ENCODE measurements at regions not wholly inside any gene's neighbourhood (a gene's known extent, or its start where the extent isn't known, plus 50 kb on each side); places are given as distances from the start of the nearest gene placed in this dataset.

DNA sequence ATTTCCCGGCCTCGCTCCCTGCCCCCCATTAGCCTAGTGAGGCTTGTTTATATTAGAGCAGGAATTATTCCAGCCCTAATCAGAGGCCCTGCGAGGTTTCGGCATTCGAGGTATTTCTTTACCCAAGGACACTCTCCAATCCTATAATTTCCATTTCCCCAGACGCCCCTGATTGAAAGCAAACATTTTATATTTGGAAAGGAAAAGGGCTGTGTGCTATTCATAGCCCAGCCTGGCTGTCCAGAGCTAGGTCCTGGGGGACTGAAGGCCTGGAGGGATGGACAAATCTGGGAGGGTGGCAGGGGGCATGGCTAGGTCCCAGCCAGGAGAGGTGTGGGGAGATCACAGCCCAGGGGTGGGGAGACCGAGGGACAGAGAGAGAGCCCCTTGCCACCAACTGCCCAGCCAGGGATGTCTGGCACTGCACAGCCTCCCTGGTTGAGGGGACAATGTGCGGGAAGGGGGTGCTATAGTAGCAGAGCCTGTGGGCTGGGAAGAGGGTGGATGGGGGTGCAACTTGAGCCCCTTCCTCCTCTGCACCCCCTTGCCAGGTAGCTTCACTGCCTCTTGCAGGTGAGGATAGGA lies 125.1 kb downstream of the BARX1 start:
- Histone ChIP-seq H3K9me3 (no peaks in the 10 kb centered on the region), H3K4me3 (no peak overlapping the region), H3K27me3 (peaks cover 46% of the 10 kb centered on the region), H3K27ac (no peak overlapping the region), H3K4me1 (peaks cover 9% of the 10 kb centered on the region), H3K36me3 (no peaks in the 10 kb centered on the region)
- TF ChIP-seq EP300 (IDR thresholded peaks at IDR 0.05), result no peak
- TF ChIP-seq, protein P1, sequence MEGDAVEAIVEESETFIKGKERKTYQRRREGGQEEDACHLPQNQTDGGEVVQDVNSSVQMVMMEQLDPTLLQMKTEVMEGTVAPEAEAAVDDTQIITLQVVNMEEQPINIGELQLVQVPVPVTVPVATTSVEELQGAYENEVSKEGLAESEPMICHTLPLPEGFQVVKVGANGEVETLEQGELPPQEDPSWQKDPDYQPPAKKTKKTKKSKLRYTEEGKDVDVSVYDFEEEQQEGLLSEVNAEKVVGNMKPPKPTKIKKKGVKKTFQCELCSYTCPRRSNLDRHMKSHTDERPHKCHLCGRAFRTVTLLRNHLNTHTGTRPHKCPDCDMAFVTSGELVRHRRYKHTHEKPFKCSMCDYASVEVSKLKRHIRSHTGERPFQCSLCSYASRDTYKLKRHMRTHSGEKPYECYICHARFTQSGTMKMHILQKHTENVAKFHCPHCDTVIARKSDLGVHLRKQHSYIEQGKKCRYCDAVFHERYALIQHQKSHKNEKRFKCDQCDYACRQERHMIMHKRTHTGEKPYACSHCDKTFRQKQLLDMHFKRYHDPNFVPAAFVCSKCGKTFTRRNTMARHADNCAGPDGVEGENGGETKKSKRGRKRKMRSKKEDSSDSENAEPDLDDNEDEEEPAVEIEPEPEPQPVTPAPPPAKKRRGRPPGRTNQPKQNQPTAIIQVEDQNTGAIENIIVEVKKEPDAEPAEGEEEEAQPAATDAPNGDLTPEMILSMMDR (IDR thresholded peaks at IDR 0.05), result no peak
- TF ChIP-seq POLR2AphosphoS5 (IDR thresholded peaks at IDR 0.05), result no peak
- no peak for TF ChIP-seq POLR2A (IDR thresholded peaks at IDR 0.05)
- 81% methylated on average over 8 of the region's 8 CpGs for WGBS
- DNase-seq (ENCODE audit: low spot score in 2 of 2), result peak in 1 of 2 donors; percentile 41

DNA sequence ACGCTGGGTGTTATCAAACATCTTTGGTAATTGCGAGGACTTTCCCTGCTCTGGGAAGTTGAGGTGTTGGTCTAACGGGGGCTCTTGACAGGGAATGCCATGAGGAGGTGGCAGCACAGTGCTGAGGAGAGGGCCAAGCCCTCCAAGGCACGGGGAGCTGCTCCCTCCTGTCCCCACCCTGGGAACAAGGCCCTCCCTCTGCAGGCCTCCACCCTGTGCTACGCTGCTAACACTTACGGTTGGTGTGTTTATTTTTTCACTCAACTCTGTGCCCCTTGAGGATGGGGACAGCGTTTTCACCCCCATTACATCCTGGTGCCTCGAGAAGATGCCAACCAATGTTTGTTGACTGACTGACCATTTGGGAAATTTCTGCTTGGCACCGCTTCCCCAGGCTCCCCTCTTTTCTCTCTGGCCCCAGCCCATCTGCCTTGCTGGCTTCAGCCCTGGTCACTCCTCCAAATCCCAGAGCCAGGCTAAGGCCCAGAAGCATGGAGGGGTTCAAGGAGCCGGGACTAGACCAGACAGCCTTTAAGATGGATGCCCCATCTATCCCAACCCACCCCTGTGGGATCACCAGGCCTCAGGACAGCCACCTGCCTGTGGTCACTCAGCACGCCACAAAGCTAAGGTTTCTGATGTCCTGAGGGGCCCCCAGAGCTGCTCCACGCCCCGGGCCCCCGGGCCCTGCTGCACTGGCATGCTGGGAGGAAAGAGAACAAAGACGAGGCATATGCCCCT lies 125.7 kb downstream of the BARX1 start:
- TF ChIP-seq, protein P1 (IDR thresholded peaks at IDR 0.05), result no peak
- TF ChIP-seq POLR2AphosphoS5 (IDR thresholded peaks at IDR 0.05) (no peak), EP300 (IDR thresholded peaks at IDR 0.05) (no peak), POLR2A (IDR thresholded peaks at IDR 0.05) (no peak)
- Histone ChIP-seq H3K36me3 (no peaks in the 10 kb centered on the region), H3K27ac (no peak overlapping the region), H3K9me3 (no peaks in the 10 kb centered on the region), H3K4me1 (peaks cover 9% of the 10 kb centered on the region), H3K4me3 (no peak overlapping the region), H3K27me3 (peaks cover 52% of the 10 kb centered on the region)
- WGBS, result 76% methylated on average over 14 of the region's 15 CpGs
- DNase-seq (ENCODE audit: low spot score in 2 of 2), result peak in 1 of 2 donors; percentile 41

DNA sequence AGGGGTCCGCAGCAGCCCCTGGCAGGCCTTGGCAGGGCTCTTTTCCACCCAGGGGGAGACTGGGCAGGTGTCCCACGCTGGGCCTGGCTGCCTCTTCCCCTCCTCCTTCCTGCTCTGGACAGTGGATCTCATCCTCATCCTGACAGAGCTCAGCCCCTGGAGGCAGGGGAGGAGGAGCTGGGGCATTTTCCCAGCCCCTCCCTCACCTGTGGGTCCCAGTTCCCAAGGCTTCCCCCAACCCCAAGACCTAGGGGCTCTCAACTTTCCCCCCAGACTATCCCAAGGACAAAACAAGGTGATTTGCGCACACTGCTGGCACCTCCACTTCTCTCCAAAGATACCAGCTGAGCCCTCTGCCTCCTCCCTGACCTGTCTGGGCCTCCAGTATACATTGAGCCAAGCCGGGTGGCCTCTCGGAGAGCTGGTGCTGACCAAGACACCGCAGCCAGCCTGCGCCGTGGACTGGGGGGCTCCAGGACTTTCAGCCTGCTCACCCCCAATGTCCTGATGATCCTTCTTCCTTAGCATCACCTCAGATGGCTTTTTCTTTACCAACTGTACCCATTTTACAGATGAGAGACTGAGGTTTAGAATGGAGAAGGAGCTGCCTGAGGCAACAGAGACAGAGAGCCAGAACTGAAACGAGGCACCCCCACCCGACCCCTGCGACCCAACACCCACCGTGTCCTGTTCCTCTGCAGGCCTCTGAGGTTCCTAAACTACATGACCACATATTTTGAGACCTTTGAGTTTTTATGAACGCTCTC lies 126.6 kb downstream of the BARX1 start:
- 83% methylated on average over 6 of the region's 13 CpGs for WGBS
- H3K27me3 ChIP-seq, result peaks cover 57% of the 10 kb centered on the region
- no peaks in the 10 kb centered on the region for H3K36me3 ChIP-seq
- no peaks in the 10 kb centered on the region for H3K9me3 ChIP-seq
- TF ChIP-seq, protein P1 (IDR thresholded peaks at IDR 0.05), result no peak
- DNase-seq (ENCODE audit: low spot score in 2 of 2), result peak; percentile 38 to 70
- H3K4me1 ChIP-seq, result peaks cover 9% of the 10 kb centered on the region
- no peak overlapping the region for H3K27ac ChIP-seq
- H3K4me3 ChIP-seq, result no peak overlapping the region

DNA sequence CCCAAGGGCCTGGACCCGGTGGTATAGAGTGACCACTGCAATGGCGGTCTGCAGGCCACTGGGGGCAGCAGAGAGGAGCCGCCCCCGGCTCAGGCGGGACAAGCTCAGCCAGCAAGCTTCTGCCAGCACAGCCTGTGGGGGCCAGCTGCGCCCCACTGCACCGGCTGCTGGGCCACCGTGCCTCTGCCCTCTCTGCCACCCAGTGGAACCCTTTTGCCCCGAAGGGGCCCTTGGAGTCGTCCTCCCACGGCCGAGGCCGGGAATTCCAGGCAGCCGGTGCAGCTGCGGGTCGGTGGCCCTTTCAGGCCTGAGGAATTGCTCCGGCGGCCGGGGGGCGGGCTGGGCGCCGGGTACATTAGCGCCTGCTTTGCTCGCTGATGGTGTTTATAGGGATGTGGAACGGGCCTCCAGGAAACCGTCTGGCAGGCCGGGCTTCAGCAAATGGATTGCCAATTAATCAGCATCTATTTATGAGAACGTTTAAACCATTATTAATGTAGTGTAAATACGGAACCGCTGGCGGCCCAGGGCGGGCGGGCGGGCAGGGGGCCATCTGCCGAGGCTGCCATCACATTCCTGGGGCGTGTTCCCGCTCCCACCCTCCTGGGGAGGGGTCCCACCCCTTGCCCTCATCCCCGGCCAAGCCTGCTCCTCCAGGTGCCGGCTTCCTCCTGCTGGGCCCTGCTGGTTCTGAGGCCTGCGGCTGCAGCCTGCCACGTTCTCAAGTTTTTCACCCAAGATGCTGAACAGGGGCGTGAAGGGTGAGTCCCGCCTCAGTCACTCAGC lies 127.4 kb downstream of the BARX1 start:
- no peak overlapping the region for H3K27ac ChIP-seq
- no peaks in the 10 kb centered on the region for H3K36me3 ChIP-seq
- peaks cover 57% of the 10 kb centered on the region for H3K27me3 ChIP-seq
- H3K4me1 ChIP-seq, result peaks cover 9% of the 10 kb centered on the region
- no peak for TF ChIP-seq POLR2AphosphoS5 (IDR thresholded peaks at IDR 0.05)
- TF ChIP-seq, protein P1 (IDR thresholded peaks at IDR 0.05), result peak in 1 of 2 donors; percentile 81
- H3K4me3 ChIP-seq, result peak overlapping the region; percentile 36
- 5% methylated on average over 30 of the region's 43 CpGs for WGBS
- H3K9me3 ChIP-seq, result no peaks in the 10 kb centered on the region
- DNase-seq (ENCODE audit: low spot score in 2 of 2), result peak; percentile 52 to 76
